BJ (cell line): ENCODE measurements at regions not wholly inside any gene's neighbourhood (a gene's known extent, or its start where the extent isn't known, plus 50 kb on each side); places are given as distances from the start of the nearest gene placed in this dataset.

Source experiments
- CTCF ChIA-PET: fragments of 350-600 bp; formaldehyde crosslinking; extraction: SDS; loops from one replicate; lab custom pipeline; 2021; ENCODE audit warnings: antibody characterized with exemption, inconsistent platforms; lab: Yijun Ruan, JAX
- POLR2A ChIA-PET: fragments of 300-600 bp; sonication (Branson Sonifier 250); formaldehyde crosslinking; extraction: SDS; loops from one replicate; lab custom pipeline; 2021; ENCODE audit warnings: antibody characterized with exemption; lab: Charles Lee
- DNase-seq: peaks from one replicate; pipeline ENCODE4 v3.0.0-alpha.2; 2011; ENCODE audit warnings: low read depth
- H3K27me3 ChIP-seq: 2 replicates; pipeline ENCODE4 v1.6.0; 2011; ENCODE audit warnings: low read length; ENCODE audit not compliant: control insufficient read depth, insufficient read depth
- H3K36me3 ChIP-seq: 2 replicates; pipeline ENCODE4 v1.5.1; 2011; ENCODE audit warnings: low read length; ENCODE audit not compliant: control insufficient read depth, insufficient read depth
- H3K4me3 ChIP-seq: 2 replicates; pipeline ENCODE4 v1.5.1; 2011; ENCODE audit warnings: low read depth, mild to moderate bottlenecking, control low read depth, low read length
- CTCF ChIP-seq: IDR thresholded peaks from 2 replicates; pipeline ENCODE4 v1.5.1; 2011; ENCODE audit warnings: low read depth, mild to moderate bottlenecking, control low read depth, inconsistent platforms, low read length, moderate library complexity; ENCODE audit not compliant: insufficient read depth

DNA sequence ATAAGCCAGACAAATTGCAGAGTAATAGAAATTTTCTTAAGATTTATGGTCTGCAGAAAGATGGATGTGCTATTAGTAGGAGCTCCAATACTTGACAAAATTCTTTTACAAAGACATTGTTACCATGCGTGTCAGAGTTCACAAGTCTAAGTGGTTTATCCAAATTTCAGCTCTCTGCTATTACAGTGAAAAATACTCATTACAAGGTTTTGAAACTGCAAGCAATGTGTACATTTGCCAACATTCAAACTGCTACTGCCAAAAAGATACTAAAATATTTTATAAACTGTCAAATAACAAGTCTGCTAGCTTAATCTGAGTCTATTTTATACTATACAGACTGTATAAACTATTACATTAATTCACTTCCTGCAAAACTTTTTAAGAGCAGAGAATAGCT is 1341.5 kb upstream of the ACVR2A start:
- no peak for TF ChIP-seq CTCF
- no peak for DNase-seq
- H3K4me3 ChIP-seq = no peak overlapping the region
- H3K36me3 ChIP-seq = no peaks in the 10 kb centered on the region
- POLR2A ChIA-PET = no interaction called here
- CTCF ChIA-PET = no interaction called here
- H3K27me3 ChIP-seq = no peaks in the 10 kb centered on the region

GRCh38 chr2:146496248-146496647 is 1348.6 kb upstream of the ACVR2A start:
- no peak for TF ChIP-seq CTCF
- DNase-seq = no peak
- H3K27me3 ChIP-seq = no peaks in the 10 kb centered on the region
- ChIA-PET CTCF (no interaction called here), POLR2A (no interaction called here)
- H3K4me3 ChIP-seq = no peak overlapping the region
- H3K36me3 ChIP-seq = no peaks in the 10 kb centered on the region

DNA sequence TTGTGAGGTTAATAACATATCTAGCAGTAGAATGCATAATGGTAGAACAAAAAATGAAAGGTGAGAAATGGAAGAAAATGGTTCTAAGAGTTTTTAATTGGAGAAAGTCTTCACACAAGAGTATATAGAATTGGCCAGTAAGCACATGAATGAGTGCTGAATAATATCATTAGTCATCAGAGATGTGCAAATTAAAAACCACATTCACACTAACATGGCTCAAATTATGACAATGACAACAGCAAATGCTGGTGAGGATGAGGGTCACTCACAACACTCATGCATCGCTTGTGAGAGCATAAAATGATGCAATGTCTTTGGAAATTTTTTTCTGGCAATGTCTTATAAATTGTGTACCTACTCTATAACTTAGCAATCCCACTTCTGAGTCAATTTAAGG is 1355.4 kb upstream of the ACVR2A start:
- CTCF ChIA-PET = no interaction called here
- no peak for DNase-seq
- H3K27me3 ChIP-seq = no peaks in the 10 kb centered on the region
- H3K4me3 ChIP-seq = no peak overlapping the region
- POLR2A ChIA-PET = no interaction called here
- H3K36me3 ChIP-seq = no peaks in the 10 kb centered on the region
- TF ChIP-seq CTCF = no peak

DNA sequence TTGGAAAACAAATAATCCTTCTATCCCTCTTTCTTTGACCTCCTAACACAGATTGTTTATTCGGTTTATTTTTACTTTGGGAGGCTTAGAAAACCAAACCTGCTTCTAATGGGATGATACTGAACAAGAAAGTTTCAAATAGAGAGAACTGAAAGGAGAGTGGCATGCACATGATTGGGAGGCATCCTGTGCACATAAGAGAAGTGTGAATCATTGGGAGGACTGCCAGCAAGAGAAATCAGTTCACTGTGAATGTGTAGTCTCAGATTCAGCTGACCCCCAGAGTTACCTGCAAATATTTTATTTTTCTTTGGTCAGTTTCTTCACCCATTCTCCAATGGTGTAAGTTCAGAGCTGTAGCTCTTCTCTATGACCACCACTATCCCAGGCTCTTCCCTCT is 1363.2 kb upstream of the ACVR2A start:
- POLR2A ChIA-PET = no interaction called here
- no peak for DNase-seq
- no peak for TF ChIP-seq CTCF
- Histone ChIP-seq H3K36me3 (no peaks in the 10 kb centered on the region), H3K4me3 (no peak overlapping the region), H3K27me3 (no peaks in the 10 kb centered on the region)
- CTCF ChIA-PET = interaction anchor here (0.6 kb wide), 1 partner anchor 945 kb away, joined by 3 read pairs; no protein-coding TSS in a partner anchor

DNA sequence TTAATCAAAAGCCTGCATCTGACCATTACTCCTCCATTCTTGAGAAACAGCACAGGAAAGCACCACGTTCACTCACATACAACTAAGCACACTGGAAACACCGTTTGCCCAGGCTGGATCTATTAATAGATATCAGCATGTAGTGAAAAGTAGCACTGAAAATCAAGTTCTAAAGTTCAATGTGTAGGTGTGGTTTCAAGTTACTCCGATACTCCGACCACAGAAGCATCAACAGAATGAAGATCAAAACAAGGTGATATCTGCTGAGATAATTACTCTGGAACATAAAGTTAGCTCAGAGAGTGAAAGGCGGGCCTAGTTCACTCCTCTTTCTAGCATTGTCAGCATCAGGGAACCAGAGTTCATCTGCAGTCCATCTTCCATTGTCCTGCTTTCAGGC is 1367.4 kb upstream of the ACVR2A start:
- H3K27me3 ChIP-seq = no peaks in the 10 kb centered on the region
- no peak for DNase-seq
- H3K4me3 ChIP-seq = no peak overlapping the region
- H3K36me3 ChIP-seq = no peaks in the 10 kb centered on the region
- POLR2A ChIA-PET = no interaction called here
- CTCF ChIA-PET = no interaction called here
- TF ChIP-seq CTCF = no peak
